PC-3 (cell line): ENCODE measurements at regions not wholly inside any gene's neighbourhood (a gene's known extent, or its start where the extent isn't known, plus 50 kb on each side); places are given as distances from the start of the nearest gene placed in this dataset.

Experiments used
- ATAC-seq: fragments of 200-7000 bp; cut with Tn5 transposase; 2 replicates; pipeline ENCODE4 v1.9.1; 2020; ENCODE audit warnings: mild to moderate bottlenecking, moderate library complexity
- BruUV-seq: library from RNA; stranded (reverse); fragments of 400-500 nt; replicated peaks from 2 replicates; lab custom pipeline; 2021; lab: Mats Ljungman, UMichigan
- CTCF ChIA-PET: fragments of 300-600 bp; sonication (Branson Sonifier 250); formaldehyde crosslinking; loops from one replicate; lab custom pipeline; 2022; ENCODE audit warnings: antibody characterized with exemption; lab: Charles Lee
- POLR2A ChIA-PET: fragments of 300-600 bp; sonication (Branson Sonifier 250); formaldehyde crosslinking; loops from one replicate; lab custom pipeline; 2022; ENCODE audit warnings: antibody characterized with exemption; ENCODE audit not compliant: unreplicated experiment; lab: Charles Lee
- DNase-seq: peaks from one replicate; pipeline ENCODE4 v3.0.0-alpha.2; 2015
- H2AFZ ChIP-seq: fragments of 300-600 bp; sonication (generic); 2 replicates; pipeline ENCODE4 v1.6.0; 2016; ENCODE audit warnings: antibody characterized with exemption, low read length
- H3F3A ChIP-seq: fragments of 300-600 bp; sonication (generic); one replicate; pipeline ENCODE4 v1.6.0; 2017; ENCODE audit warnings: antibody characterized with exemption, low read length, control low read depth, mild to moderate bottlenecking; ENCODE audit not compliant: unreplicated experiment
- H3K27ac ChIP-seq: fragments of 300-600 bp; sonication (generic); 2 replicates; pipeline ENCODE4 v1.5.1; 2016; ENCODE audit warnings: mild to moderate bottlenecking, low read length
- H3K27me3 ChIP-seq: fragments of 300-600 bp; sonication (generic); 2 replicates; pipeline ENCODE4 v1.6.1; 2016; ENCODE audit warnings: low read length, mixed read lengths
- H3K36me3 ChIP-seq: fragments of 300-600 bp; sonication (generic); 2 replicates; pipeline ENCODE4 v1.6.1; 2016; ENCODE audit warnings: low read depth, mixed run types, low read length, mixed read lengths
- H3K4me1 ChIP-seq: fragments of 300-600 bp; sonication (generic); 2 replicates; pipeline ENCODE4 v1.5.1; 2016; ENCODE audit warnings: low read length; ENCODE audit not compliant: insufficient read depth
- H3K4me2 ChIP-seq: fragments of 300-600 bp; sonication (generic); 2 replicates; pipeline ENCODE4 v1.6.0; 2016; ENCODE audit warnings: low read length
- H3K4me3 ChIP-seq: fragments of 300-600 bp; sonication (generic); 2 replicates; pipeline ENCODE4 v1.5.1; 2016; ENCODE audit warnings: mild to moderate bottlenecking, low read length, mixed read lengths
- H3K79me2 ChIP-seq: fragments of 300-600 bp; sonication (generic); 2 replicates; pipeline ENCODE4 v1.6.1; 2017; ENCODE audit warnings: low read length, mixed read lengths
- H3K9ac ChIP-seq: fragments of 300-600 bp; sonication (generic); 2 replicates; pipeline ENCODE4 v1.6.0; 2016; ENCODE audit warnings: mild to moderate bottlenecking, low read length
- H3K9me2 ChIP-seq: fragments of 300-600 bp; sonication (generic); replicated peaks from 2 replicates; pipeline ENCODE4 v1.6.1; 2016; ENCODE audit warnings: mixed run types, low read length, mixed read lengths
- H3K9me3 ChIP-seq: fragments of 300-600 bp; sonication (generic); 2 replicates; pipeline ENCODE4 v1.6.1; 2016; ENCODE audit warnings: low read length, mixed read lengths
- H4K20me1 ChIP-seq: fragments of 300-600 bp; sonication (generic); 2 replicates; pipeline ENCODE4 v1.6.1; 2016; ENCODE audit warnings: low read length, mixed read lengths
- EZH2 ChIP-seq: fragments of 300-600 bp; sonication (generic); IDR thresholded peaks from one replicate; pipeline ENCODE4 v1.6.1; 2017; ENCODE audit warnings: antibody characterized with exemption, mild to moderate bottlenecking, low read length; ENCODE audit not compliant: unreplicated experiment
- EZH2phosphoT487 ChIP-seq: fragments of 300-600 bp; sonication (generic); IDR thresholded peaks from 2 replicates; pipeline ENCODE4 v1.6.1; 2018; ENCODE audit warnings: mild to moderate bottlenecking, antibody characterized with exemption, low read length, borderline replicate concordance
- intact Hi-C: fragments of 100-400 bp; cut with micrococcal nuclease; formaldehyde crosslinking; loops from 2 replicates; pipeline ENCODE4 v1.9.0; 2023
- TF ChIP-seq, protein P1 (sequence below): fragments of 300-600 bp; sonication (generic); conservative IDR thresholded peaks from 2 replicates; pipeline ENCODE4 v1.5.1; 2017; ENCODE audit warnings: antibody characterized with exemption, low read depth, mild to moderate bottlenecking, low read length

- no peaks in the 10 kb centered on the region for H3K9me3 ChIP-seq
- no peaks in the 10 kb centered on the region for H3K9me2 ChIP-seq
- H3K4me2 ChIP-seq = no peak overlapping the region
- TF ChIP-seq, protein P1, sequence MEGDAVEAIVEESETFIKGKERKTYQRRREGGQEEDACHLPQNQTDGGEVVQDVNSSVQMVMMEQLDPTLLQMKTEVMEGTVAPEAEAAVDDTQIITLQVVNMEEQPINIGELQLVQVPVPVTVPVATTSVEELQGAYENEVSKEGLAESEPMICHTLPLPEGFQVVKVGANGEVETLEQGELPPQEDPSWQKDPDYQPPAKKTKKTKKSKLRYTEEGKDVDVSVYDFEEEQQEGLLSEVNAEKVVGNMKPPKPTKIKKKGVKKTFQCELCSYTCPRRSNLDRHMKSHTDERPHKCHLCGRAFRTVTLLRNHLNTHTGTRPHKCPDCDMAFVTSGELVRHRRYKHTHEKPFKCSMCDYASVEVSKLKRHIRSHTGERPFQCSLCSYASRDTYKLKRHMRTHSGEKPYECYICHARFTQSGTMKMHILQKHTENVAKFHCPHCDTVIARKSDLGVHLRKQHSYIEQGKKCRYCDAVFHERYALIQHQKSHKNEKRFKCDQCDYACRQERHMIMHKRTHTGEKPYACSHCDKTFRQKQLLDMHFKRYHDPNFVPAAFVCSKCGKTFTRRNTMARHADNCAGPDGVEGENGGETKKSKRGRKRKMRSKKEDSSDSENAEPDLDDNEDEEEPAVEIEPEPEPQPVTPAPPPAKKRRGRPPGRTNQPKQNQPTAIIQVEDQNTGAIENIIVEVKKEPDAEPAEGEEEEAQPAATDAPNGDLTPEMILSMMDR = no peak
- TF ChIP-seq EZH2phosphoT487 (no peak), EZH2 (no peak)
- no peak for DNase-seq
- ChIA-PET CTCF (no interaction called here), POLR2A (no interaction called here)
- peaks cover 23% of the 10 kb centered on the region for H3K4me1 ChIP-seq
- no peaks in the 10 kb centered on the region for H4K20me1 ChIP-seq
- no peaks in the 10 kb centered on the region for H3K79me2 ChIP-seq
- H3K9ac ChIP-seq = no peak overlapping the region
- BruUV-seq = no TSS peak
- no peak overlapping the region for H3K27ac ChIP-seq
- H3F3A ChIP-seq = no peaks in the 10 kb centered on the region
- no peak overlapping the region for H3K4me3 ChIP-seq
- no peaks in the 10 kb centered on the region for H3K27me3 ChIP-seq
- H3K36me3 ChIP-seq = no peaks in the 10 kb centered on the region
- no peak overlapping the region for H2AFZ ChIP-seq
- intact Hi-C loops = loop anchor here (2.0 kb wide), 1 partner anchor 114 kb away; no protein-coding TSS in a partner anchor
- ATAC-seq = no peak
These were observed 179.0 kb upstream of the ADRA1B start for GRCh38 chr5:159737263-159737662.

GRCh38 chr5:159741829-159742322 is 174.4 kb upstream of the ADRA1B start:
- CTCF ChIA-PET = no interaction called here
- intact Hi-C loops = no loop called here
- no peak for ATAC-seq

GRCh38 chr5:159743234-159743633 is 173.0 kb upstream of the ADRA1B start:
- Histone ChIP-seq H2AFZ (no peak overlapping the region), H3K9me2 (no peaks in the 10 kb centered on the region), H3K27me3 (no peaks in the 10 kb centered on the region), H3K4me1 (peaks cover 2% of the 10 kb centered on the region), H3K4me2 (no peak overlapping the region), H3K9ac (no peak overlapping the region), H3K27ac (no peak overlapping the region), H3K36me3 (no peaks in the 10 kb centered on the region), H3F3A (no peaks in the 10 kb centered on the region), H3K4me3 (no peak overlapping the region), H3K79me2 (no peaks in the 10 kb centered on the region), H4K20me1 (no peaks in the 10 kb centered on the region), H3K9me3 (no peaks in the 10 kb centered on the region)
- intact Hi-C loops = no loop called here
- TF ChIP-seq, protein P1 = no peak
- TF ChIP-seq EZH2phosphoT487 = no peak
- no peak for TF ChIP-seq EZH2
- ChIA-PET POLR2A (no interaction called here), CTCF (no interaction called here)
- BruUV-seq = no TSS peak
- ATAC-seq = no peak
- no peak for DNase-seq

More at GRCh38 chr5:159741829-159742322, 174.4 kb upstream of the ADRA1B start:
- H3K36me3 ChIP-seq = no peaks in the 10 kb centered on the region
- no peaks in the 10 kb centered on the region for H3K9me3 ChIP-seq
- no TSS peak for BruUV-seq
- no peaks in the 10 kb centered on the region for H3F3A ChIP-seq
- no peaks in the 10 kb centered on the region for H3K27me3 ChIP-seq
- no peak overlapping the region for H3K4me2 ChIP-seq
- peaks cover 4% of the 10 kb centered on the region for H3K4me1 ChIP-seq
- H3K4me3 ChIP-seq = no peak overlapping the region
- H3K79me2 ChIP-seq = no peaks in the 10 kb centered on the region
- DNase-seq = no peak
- H3K27ac ChIP-seq = no peak overlapping the region
- no peaks in the 10 kb centered on the region for H4K20me1 ChIP-seq
- H3K9ac ChIP-seq = no peak overlapping the region
- H2AFZ ChIP-seq = no peak overlapping the region
- POLR2A ChIA-PET = no interaction called here
- H3K9me2 ChIP-seq = no peaks in the 10 kb centered on the region
- TF ChIP-seq, protein P1 = no peak
